ENCODE measurements at regions not wholly inside any gene's neighbourhood (a gene's known extent, or its start where the extent isn't known, plus 50 kb on each side); places are given as distances from the start of the nearest gene placed in this dataset.

- CTCF ChIA-PET, result no interaction called here
- H3K4me3 Mint-ChIP-seq, result no peak overlapping the region
- POLR2A ChIA-PET, result no interaction called here
- no peak overlapping the region for H3K27ac Mint-ChIP-seq
- H3K4me1 Mint-ChIP-seq, result peaks cover 23% of the 10 kb centered on the region
- DNase-seq (ENCODE audit: low spot score) (no peak), ATAC-seq (no peak)
- H3K27me3 Mint-ChIP-seq (ENCODE audit: low read depth), result no peaks in the 10 kb centered on the region
- H3K36me3 Mint-ChIP-seq, result no peaks in the 10 kb centered on the region
- TF ChIP-seq E2F4 (CRISPR knock-in tag; IDR thresholded peaks at IDR 0.05; ENCODE audit: borderline replicate concordance, low read depth) (no peak), NR1H2 (CRISPR knock-in tag; IDR thresholded peaks at IDR 0.05) (no peak), SP1 (CRISPR knock-in tag; conservative IDR thresholded peaks at IDR 0.05) (no peak)
- H3K9me3 Mint-ChIP-seq, result no peaks in the 10 kb centered on the region
Observed at GRCh38 chr20:16191496-16191895, 381.8 kb downstream of the KIF16B start.

GRCh38 chr20:16189371-16189770, 383.9 kb downstream of the KIF16B start:
- POLR2A ChIA-PET, result no interaction called here

More at GRCh38 chr20:16189371-16189770, 383.9 kb downstream of the KIF16B start:
- Mint-ChIP-seq H3K27me3 (ENCODE audit: low read depth) (no peaks in the 10 kb centered on the region), H3K4me1 (peaks cover 19% of the 10 kb centered on the region), H3K36me3 (no peaks in the 10 kb centered on the region), H3K27ac (no peak overlapping the region), H3K9me3 (no peaks in the 10 kb centered on the region), H3K4me3 (no peak overlapping the region)
- CTCF ChIA-PET, result no interaction called here
- TF ChIP-seq ZNF263 (CRISPR knock-in tag; IDR thresholded peaks at IDR 0.05; ENCODE audit: low read depth) (no peak), GRHL2 (CRISPR knock-in tag; IDR thresholded peaks at IDR 0.05; ENCODE audit: insufficient replicate concordance, severe bottlenecking) (no peak), ZNF512 (CRISPR knock-in tag; IDR thresholded peaks at IDR 0.05; ENCODE audit: borderline replicate concordance) (no peak), ZNF416 (CRISPR knock-in tag; IDR thresholded peaks at IDR 0.05) (no peak), ATF3 (CRISPR knock-in tag; conservative IDR thresholded peaks at IDR 0.05) (no peak), ZMAT4 (CRISPR knock-in tag; IDR thresholded peaks at IDR 0.05) (no peak), PRDM15 (CRISPR knock-in tag; IDR thresholded peaks at IDR 0.05) (no peak), PREB (CRISPR knock-in tag; IDR thresholded peaks at IDR 0.05; ENCODE audit: borderline replicate concordance) (no peak), OVOL2 (CRISPR knock-in tag; IDR thresholded peaks at IDR 0.05; ENCODE audit: borderline replicate concordance) (no peak), ATF6 (CRISPR knock-in tag; IDR thresholded peaks at IDR 0.05) (no peak), ETV6 (CRISPR knock-in tag; IDR thresholded peaks at IDR 0.05) (no peak)
- DNase-seq (ENCODE audit: low spot score) (no peak), ATAC-seq (no peak)
